Superior temporal gyrus (tissue), 1 donor: ENCODE measurements at regions not wholly inside any gene's neighbourhood (a gene's known extent, or its start where the extent isn't known, plus 50 kb on each side); places are given as distances from the start of the nearest gene placed in this dataset.
"Not testable (repeated sequence)": the region's sequence is repeated elsewhere in the genome, so short reads cannot be mapped to it uniquely, and the experiment has no call there.

Experiments used
- DNase-seq: peaks from one replicate; pipeline ENCODE4 v3.0.0-alpha.2; 2016; ENCODE audit errors: extremely low spot score

DNA sequence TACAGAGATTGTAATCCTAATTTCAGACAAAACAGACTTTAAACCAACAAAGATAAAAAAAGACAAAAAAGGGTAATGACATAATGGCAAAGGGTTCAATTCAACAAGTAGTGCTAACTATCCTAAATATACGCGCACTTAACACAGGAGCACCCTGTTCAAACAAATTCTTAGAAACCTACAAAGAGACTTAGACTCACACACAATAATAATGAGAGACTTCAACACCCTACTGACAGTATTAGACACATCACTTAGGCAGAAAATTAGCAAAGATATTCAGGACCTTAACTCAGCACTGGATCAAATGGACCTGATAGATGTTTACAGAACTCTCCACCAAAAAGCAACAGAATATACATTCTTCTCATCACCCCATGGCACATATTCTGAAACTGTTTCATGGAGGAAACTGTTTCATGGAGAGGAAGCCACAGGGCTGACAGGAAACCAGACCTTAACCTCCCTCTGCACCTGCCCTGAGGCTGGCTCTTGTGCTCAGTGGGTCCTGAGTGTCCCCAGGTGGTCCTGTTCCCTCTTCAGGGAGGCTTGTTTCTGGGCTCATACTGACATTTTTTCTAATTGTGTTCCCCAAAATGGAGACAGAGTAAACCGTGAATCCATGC, 54.7 kb downstream of the OR4M2 start:
- DNase-seq = not testable (repeated sequence)

- DNase-seq = not testable (repeated sequence)
These were observed 57.2 kb downstream of the OR4M2 start for GRCh38 chr15:22137572-22137971.

- not testable (repeated sequence) for DNase-seq
These were observed 60.8 kb downstream of the OR4M2 start for GRCh38 chr15:22141106-22141505.

GRCh38 chr15:22148109-22148508, 67.8 kb downstream of the OR4M2 start:
- not testable (repeated sequence) for DNase-seq

DNA sequence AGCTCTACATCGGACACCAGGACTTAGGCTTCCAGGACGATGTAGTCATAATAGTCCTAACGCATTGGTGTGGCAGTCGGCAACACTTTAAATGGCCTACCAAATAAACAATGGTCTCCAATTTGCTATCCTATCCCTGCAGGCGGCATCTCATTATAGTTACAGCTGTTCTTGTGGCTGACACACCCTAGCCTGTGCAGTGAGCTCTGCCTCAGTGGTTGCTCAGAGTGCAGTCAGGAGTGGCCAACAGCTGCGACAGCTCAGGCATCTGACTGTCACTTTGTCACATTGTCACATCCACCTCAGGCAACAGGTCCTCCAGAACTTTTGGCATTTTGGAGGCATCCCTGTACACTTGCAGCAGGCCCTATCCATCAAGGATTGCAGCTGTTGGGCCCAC, 77.9 kb downstream of the OR4M2 start:
- DNase-seq = not testable (repeated sequence)

DNA sequence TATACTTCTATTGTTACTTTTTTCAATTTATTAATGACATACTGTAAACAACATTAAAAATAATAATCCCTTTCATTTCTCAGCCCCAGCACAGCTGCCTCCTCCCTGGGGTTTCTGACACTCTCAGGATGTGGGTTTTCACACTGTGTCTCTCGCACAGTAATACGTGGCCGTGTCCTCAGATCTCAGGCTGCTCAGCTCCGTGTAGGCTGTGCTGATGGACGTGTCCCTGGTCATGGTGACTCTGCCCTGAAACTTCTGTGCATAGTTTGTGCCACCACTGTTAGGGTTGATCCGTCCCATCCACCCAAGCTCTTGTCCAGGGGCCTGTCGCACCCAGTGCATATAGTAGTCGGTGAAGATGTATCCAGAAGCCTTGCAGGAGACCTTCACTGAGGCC, 80.0 kb downstream of the OR4M2 start:
- not testable (repeated sequence) for DNase-seq

DNA sequence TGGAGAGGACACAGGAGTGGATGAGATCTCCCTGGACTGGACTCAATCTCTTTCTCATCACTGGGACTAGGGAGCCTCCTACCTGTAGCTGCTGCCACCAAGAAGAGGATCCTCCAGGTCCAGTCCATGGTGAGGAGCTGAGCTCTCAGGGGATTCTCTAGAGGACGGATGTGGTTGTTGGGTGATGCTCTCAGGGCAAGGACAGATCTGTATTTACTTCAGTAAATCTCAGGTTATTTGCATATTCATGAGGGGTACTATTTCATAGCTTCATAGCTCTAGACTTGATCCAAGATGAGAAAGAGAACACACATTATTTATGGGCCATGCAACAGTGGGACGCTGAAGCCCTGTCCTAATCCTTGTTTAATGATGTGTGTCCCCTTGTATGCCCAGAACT, 80.4 kb downstream of the OR4M2 start:
- not testable (repeated sequence) for DNase-seq

DNA sequence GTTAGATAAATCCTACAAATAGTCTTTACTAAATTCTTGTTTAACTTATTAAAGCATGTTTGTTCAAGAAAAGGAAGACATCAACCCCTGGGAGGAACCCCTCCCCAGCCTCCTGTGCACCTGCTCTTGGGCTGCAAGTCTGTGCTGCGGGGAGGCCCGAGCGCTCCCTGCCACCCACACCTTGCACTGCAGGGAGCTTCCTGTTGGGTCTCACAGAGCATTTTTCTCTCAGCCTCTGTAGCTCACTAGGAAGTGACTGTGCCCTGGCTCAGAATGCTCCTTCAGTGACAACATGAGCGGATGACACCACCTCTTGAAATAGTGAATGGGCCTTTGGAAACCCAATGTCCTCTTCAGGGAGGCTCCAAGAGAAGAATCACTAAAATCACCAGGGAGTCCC, 81.1 kb downstream of the OR4M2 start:
- DNase-seq = not testable (repeated sequence)

- DNase-seq = not testable (repeated sequence)
These were observed 83.4 kb downstream of the OR4M2 start for GRCh38 chr15:22163715-22164114.

GRCh38 chr15:22167521-22167920, 87.2 kb downstream of the OR4M2 start:
- DNase-seq = not testable (repeated sequence)

GRCh38 chr15:22173029-22173998, 93.0 kb downstream of the OR4M2 start:
- not testable (repeated sequence) for DNase-seq

DNA sequence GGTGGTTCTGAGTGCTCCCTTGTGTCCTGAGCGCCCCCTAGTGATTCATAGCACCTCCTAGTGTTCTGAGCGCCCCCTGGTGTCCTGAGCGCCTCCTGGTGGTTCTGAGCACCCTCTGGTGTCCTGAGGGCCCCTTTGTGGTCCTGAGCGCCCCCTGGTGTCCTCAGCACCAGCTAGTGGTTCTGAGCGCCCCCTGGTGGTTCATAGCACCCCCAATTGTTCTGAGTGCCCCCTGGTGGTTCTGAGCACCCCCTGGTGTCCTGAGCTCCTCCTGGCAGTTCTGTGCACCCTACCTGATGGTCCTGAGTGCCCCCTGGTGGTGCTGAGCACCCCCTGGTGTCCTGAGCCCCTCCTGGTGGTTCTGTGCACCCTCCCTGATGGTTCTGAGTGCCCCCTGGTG, 93.8 kb downstream of the OR4M2 start:
- not testable (repeated sequence) for DNase-seq

DNA sequence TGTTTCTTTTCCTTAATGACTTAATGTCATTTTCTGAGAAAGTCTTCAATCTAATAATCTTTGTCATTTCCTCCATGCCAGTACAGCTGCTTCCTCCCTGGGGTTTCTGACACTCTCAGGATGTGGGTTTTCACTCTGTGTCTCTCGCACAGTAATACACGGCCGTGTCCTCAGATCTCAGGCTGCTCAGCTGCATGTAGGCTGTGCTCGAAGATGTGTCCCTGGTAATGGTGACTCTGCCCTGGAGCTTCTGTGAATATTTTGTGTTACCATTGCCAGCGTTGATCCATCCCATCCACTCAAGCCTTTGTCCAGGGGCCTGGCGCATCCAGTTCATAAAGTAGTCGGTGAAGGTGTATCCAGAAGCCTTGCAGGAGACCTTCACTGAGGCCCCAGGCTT, 97.6 kb downstream of the OR4M2 start:
- not testable (repeated sequence) for DNase-seq

GRCh38 chr15:22178438-22178837, 98.1 kb downstream of the OR4M2 start:
- DNase-seq = not testable (repeated sequence)

DNA sequence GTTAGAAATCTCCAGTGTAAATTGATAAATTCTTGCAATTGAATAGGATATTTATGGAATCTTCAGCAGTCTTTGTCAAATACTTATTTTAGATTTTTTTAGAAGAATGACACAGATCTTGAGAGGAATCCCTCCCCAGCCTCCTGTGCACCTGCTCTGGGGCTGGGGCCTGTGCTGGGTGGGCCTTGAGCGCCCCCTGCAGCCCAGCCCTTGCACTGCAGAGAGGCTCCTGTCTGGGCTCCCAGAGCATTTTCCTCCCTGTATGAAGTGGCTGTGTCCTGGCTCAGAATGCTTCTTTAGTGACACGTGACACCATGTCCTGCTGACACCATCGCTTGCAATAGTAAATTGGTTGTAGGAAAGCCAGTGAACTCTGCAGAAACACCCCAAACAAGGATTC, 98.7 kb downstream of the OR4M2 start:
- DNase-seq = not testable (repeated sequence)

DNA sequence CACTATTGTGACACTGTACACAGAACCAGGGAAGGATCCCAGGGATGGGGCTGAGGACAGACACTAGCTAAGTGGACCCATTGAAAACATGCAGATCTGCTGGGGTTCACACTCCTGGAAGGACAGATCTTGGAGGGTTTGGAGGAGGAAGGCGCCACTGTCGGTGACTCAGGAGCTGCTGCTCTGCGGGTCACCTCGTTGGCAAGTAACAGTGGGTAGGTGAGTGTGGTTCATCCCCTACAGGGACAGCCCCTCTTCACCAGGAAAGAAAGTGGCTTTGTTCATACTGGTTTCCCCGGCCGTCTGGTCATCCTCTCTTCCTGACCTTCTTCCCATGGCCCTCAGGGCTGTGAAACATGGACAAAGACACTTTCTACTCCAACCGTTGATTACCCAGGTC, 100.3 kb downstream of the OR4M2 start:
- DNase-seq = not testable (repeated sequence)

DNA sequence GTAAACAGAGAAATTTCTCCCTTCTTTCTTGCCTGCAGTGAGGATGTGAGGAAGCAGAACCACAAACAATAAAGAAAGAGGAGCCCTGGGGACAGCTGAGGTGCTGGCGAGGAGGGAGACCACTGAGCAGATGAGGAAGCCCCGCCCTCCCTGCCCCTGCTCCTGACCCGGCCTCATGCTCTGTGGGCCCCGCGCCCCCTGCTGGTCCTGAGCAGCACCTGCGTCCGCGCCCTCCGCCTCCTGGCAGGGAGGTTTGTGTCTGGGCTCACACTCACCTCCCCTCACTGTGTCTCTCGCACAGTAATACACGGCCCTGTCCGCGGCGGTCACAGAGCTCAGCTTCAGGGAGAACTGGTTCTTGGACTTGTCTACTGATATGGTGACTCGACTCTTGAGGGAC, 104.4 kb downstream of the OR4M2 start:
- DNase-seq = not testable (repeated sequence)

- not testable (repeated sequence) for DNase-seq
These were observed 106.7 kb downstream of the OR4M2 start for GRCh38 chr15:22186846-22187532.

DNA sequence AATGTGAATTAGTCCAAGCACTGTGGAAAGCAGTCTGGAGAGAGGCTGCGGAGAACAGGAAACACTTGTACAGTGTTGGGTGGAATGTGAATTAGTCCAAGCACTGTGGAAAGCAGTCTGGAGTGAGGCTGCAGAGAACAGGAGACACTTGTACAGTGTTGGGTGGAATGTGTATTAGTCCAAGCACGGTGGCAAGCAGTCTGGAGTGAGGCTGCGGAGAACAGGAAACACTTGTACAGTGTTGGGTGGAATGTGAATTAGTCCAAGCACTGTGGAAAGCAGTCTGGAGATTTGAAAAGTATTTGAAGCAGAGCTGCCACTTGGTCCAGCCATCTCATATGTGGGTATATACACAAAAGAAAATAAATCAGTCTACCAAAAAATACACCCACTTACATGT, 111.5 kb downstream of the OR4M2 start:
- DNase-seq = not testable (repeated sequence)

DNA sequence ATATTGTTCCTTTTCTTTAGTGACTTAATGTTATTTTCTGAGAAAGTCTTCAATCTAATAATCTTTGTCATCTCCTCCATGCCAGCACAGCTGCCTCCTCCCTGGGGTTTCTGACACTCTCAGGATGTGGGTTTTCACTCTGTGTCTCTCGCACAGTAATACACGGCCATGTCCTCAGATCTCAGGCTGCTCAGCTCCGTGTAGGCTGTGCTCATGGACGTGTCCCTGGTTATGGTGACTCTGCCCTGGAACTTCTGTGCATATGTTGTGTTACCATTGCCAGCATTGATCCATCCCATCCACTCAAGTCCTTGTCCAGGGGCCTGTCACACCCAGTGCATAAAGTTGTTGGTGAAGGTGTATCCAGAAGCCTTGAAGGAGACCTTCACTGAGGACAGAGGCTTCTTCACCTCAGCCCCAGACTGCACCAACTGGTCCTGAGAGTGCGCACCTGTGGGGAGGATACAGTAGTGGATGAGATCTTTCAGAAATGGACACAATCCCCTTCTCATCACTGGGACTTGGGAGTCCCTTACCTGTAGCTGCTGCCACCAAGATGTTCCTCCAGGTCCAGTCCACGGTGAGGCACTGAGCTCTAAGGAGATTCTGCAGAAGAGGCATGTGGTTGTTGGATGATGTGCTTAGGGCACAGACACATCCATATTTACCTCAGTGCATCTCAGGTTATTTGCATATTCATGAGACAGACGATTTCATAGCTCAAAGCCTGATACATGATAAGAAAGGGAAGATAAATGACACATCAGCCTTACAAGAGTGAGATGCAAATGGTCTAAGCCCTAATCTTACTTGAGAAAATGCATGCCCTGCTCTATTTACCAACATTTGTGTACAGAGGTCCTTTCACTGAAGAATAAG, 114.7 kb downstream of the OR4M2 start:
- peak; percentile 1 for DNase-seq

DNA sequence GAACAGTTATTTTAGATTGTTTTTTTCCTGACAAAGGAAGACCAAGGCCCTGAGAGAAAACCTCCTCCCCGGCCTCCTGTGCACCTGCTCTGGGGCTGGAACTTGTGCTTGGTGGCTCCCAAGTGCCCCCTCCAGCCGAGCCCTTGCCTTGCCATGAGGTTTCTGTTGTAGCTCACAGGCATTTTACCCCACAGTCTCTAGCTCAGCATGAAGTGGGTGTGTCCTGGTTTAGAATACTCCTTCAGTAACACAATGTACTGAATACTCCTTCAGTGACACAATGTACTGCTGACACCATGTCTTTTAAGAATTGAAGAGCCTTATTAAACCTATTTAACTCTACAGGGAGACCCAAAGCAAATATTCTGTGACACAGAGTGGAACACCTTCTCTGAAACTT, 116.1 kb downstream of the OR4M2 start:
- DNase-seq = not testable (repeated sequence)
